ENCODE measurements at regions not wholly inside any gene's neighbourhood (a gene's known extent, or its start where the extent isn't known, plus 50 kb on each side); places are given as distances from the start of the nearest gene placed in this dataset.

- Mint-ChIP-seq H3K36me3 (ENCODE audit: low read depth) (no peaks in the 10 kb centered on the region), H3K27me3 (no peaks in the 10 kb centered on the region), H3K27ac (no peak overlapping the region), H3K4me1 (no peaks in the 10 kb centered on the region), H3K4me3 (no peak overlapping the region), H3K9me3 (no peaks in the 10 kb centered on the region)
- ATAC-seq (ENCODE audit: low read depth), result no peak
- DNase-seq, result no peak
- no peak for TF ChIP-seq CTCF (IDR thresholded peaks at IDR 0.05)
- CTCF ChIA-PET, result no interaction called here
- intact Hi-C loops (cut with micrococcal nuclease), result no loop called here
- POLR2A ChIA-PET, result no interaction called here
Observed at GRCh38 chr21:38054334-38054733, 138.1 kb upstream of the KCNJ6 start.

GRCh38 chr21:38056481-38056880 is 140.2 kb upstream of the KCNJ6 start:
- DNase-seq (no peak), ATAC-seq (ENCODE audit: low read depth) (no peak)
- no peak overlapping the region for H3K27ac Mint-ChIP-seq
- TF ChIP-seq CTCF (IDR thresholded peaks at IDR 0.05), result no peak
- intact Hi-C loops (cut with micrococcal nuclease), result no loop called here
- no peaks in the 10 kb centered on the region for H3K4me1 Mint-ChIP-seq
- no peaks in the 10 kb centered on the region for H3K27me3 Mint-ChIP-seq
- no peaks in the 10 kb centered on the region for H3K36me3 Mint-ChIP-seq (ENCODE audit: low read depth)
- CTCF ChIA-PET, result no interaction called here
- H3K9me3 Mint-ChIP-seq, result no peaks in the 10 kb centered on the region
- POLR2A ChIA-PET, result no interaction called here
- no peak overlapping the region for H3K4me3 Mint-ChIP-seq

GRCh38 chr21:38057626-38058025 is 141.4 kb upstream of the KCNJ6 start:
- CTCF ChIA-PET, result no interaction called here
- no peak for ATAC-seq (ENCODE audit: low read depth)
- H3K4me3 Mint-ChIP-seq, result no peak overlapping the region

GRCh38 chr21:38060533-38060932 is 144.3 kb upstream of the KCNJ6 start:
- intact Hi-C loops (cut with micrococcal nuclease), result no loop called here
- POLR2A ChIA-PET, result no interaction called here
- H3K27me3 Mint-ChIP-seq, result no peaks in the 10 kb centered on the region
- CTCF ChIA-PET, result no interaction called here
- DNase-seq (no peak), ATAC-seq (ENCODE audit: low read depth) (no peak)
- H3K36me3 Mint-ChIP-seq (ENCODE audit: low read depth), result no peaks in the 10 kb centered on the region
- H3K4me1 Mint-ChIP-seq, result no peaks in the 10 kb centered on the region
- no peaks in the 10 kb centered on the region for H3K9me3 Mint-ChIP-seq
- H3K4me3 Mint-ChIP-seq, result no peak overlapping the region
- H3K27ac Mint-ChIP-seq, result no peak overlapping the region
- TF ChIP-seq CTCF (IDR thresholded peaks at IDR 0.05), result no peak

More at GRCh38 chr21:38057626-38058025, 141.4 kb upstream of the KCNJ6 start:
- no peaks in the 10 kb centered on the region for H3K36me3 Mint-ChIP-seq (ENCODE audit: low read depth)
- no peaks in the 10 kb centered on the region for H3K27me3 Mint-ChIP-seq
- H3K4me1 Mint-ChIP-seq, result no peaks in the 10 kb centered on the region
- intact Hi-C loops (cut with micrococcal nuclease), result no loop called here
- POLR2A ChIA-PET, result no interaction called here
- no peak for DNase-seq
- TF ChIP-seq CTCF (IDR thresholded peaks at IDR 0.05), result no peak
- H3K27ac Mint-ChIP-seq, result no peak overlapping the region
- no peaks in the 10 kb centered on the region for H3K9me3 Mint-ChIP-seq

- intact Hi-C loops (cut with micrococcal nuclease), result no loop called here
- no peak for DNase-seq
- no peaks in the 10 kb centered on the region for H3K4me1 Mint-ChIP-seq
- H3K9me3 Mint-ChIP-seq, result no peaks in the 10 kb centered on the region
- H3K4me3 Mint-ChIP-seq, result no peak overlapping the region
- H3K36me3 Mint-ChIP-seq (ENCODE audit: low read depth), result no peaks in the 10 kb centered on the region
- H3K27me3 Mint-ChIP-seq, result no peaks in the 10 kb centered on the region
- TF ChIP-seq CTCF (IDR thresholded peaks at IDR 0.05), result no peak
- H3K27ac Mint-ChIP-seq, result no peak overlapping the region
- CTCF ChIA-PET, result no interaction called here
- POLR2A ChIA-PET, result no interaction called here
- ATAC-seq (ENCODE audit: low read depth), result no peak
Observed at GRCh38 chr21:38067086-38067739, 151.0 kb upstream of the KCNJ6 start.

All from activated B cell treated with CpG ODN at 0.5 μM for 24 hours (primary cell).